ENCODE measurements at regions not wholly inside any gene's neighbourhood (a gene's known extent, or its start where the extent isn't known, plus 50 kb on each side); places are given as distances from the start of the nearest gene placed in this dataset.

DNA sequence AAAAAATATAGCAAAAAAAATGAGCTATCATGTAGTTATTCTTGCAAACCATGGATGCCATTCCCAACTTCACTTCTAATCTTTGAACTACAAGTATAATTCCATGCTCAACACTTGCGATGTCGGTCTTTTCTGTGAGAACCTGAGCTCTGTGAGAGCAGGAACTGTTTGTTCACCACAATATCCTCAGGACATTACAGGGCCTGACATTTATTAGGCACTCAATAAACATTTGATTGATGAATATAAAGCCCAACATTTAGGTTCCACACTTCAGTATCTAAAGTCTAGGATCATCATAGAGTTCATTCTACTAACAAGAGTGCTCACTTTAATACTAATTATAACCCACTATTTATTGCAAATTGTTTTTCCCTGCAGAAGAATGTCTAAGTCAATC lies 211.6 kb upstream of the FAM241A start:
- no peaks in the 10 kb centered on the region for H3K36me3 Mint-ChIP-seq (ENCODE audit: low read depth)
- H3K27ac Mint-ChIP-seq, result no peak overlapping the region
- intact Hi-C loops (cut with micrococcal nuclease), result loop anchor here (10.0 kb wide), 1 partner anchor 289 kb away; no protein-coding TSS in a partner anchor
- peaks cover 2% of the 10 kb centered on the region for H3K4me1 Mint-ChIP-seq (ENCODE audit: low read depth)
- H3K4me3 Mint-ChIP-seq (ENCODE audit: low read depth), result no peak overlapping the region
- no peak for DNase-seq (ENCODE audit: low spot score)
- H3K27me3 Mint-ChIP-seq (ENCODE audit: low read depth), result peaks cover 5% of the 10 kb centered on the region
- no peaks in the 10 kb centered on the region for H3K9me3 Mint-ChIP-seq

DNA sequence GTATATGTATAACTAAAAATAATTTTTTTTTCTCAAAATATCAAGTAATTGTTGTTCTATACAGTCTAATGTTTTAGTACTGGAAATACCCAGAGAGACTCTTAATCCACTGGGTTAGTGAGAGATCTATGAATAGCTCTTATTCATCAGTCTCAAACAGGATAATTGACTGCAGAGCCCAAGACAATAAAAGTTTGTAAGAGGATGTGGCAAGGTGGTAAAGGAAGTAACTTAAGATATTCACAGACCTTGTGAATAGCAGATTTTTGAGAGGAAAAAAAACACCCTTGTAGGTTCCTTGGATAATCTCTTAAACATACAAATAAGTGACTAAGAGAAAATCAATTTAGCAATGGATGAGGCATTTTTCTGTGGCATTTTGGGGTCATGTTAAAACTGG lies 210.9 kb upstream of the FAM241A start:
- no peak for DNase-seq (ENCODE audit: low spot score)
- Mint-ChIP-seq H3K27ac (no peak overlapping the region), H3K4me1 (ENCODE audit: low read depth) (peaks cover 2% of the 10 kb centered on the region), H3K4me3 (ENCODE audit: low read depth) (no peak overlapping the region), H3K27me3 (ENCODE audit: low read depth) (peaks cover 5% of the 10 kb centered on the region), H3K36me3 (ENCODE audit: low read depth) (no peaks in the 10 kb centered on the region), H3K9me3 (no peaks in the 10 kb centered on the region)
- intact Hi-C loops (cut with micrococcal nuclease), result loop anchor here (10.0 kb wide), 1 partner anchor 290 kb away; no protein-coding TSS in a partner anchor

DNA sequence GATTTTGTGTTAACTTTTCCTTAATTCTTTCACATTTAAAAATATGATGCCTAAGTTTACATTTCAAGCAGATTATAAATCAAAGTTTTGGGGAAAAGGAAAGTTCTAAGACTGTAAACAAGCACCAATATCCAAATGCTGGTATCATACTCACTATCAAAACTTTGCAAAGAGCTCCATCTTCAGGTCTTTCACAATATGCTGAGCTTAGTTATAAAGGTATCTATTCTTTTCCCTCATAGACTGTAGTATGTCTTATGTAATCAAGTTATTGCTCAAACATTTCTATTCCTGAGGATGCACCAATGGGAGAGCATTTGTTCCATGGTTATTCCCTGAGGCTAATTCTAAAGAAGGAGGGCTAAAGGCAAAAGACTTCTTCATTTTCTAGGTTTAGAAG lies 207.9 kb upstream of the FAM241A start:
- H3K4me3 Mint-ChIP-seq (ENCODE audit: low read depth), result no peak overlapping the region
- DNase-seq (ENCODE audit: low spot score), result no peak
- intact Hi-C loops (cut with micrococcal nuclease), result loop anchor here (10.0 kb wide), 1 partner anchor 293 kb away; no protein-coding TSS in a partner anchor
- H3K9me3 Mint-ChIP-seq, result no peaks in the 10 kb centered on the region
- no peaks in the 10 kb centered on the region for H3K4me1 Mint-ChIP-seq (ENCODE audit: low read depth)
- no peaks in the 10 kb centered on the region for H3K27me3 Mint-ChIP-seq (ENCODE audit: low read depth)
- H3K36me3 Mint-ChIP-seq (ENCODE audit: low read depth), result no peaks in the 10 kb centered on the region
- no peak overlapping the region for H3K27ac Mint-ChIP-seq

DNA sequence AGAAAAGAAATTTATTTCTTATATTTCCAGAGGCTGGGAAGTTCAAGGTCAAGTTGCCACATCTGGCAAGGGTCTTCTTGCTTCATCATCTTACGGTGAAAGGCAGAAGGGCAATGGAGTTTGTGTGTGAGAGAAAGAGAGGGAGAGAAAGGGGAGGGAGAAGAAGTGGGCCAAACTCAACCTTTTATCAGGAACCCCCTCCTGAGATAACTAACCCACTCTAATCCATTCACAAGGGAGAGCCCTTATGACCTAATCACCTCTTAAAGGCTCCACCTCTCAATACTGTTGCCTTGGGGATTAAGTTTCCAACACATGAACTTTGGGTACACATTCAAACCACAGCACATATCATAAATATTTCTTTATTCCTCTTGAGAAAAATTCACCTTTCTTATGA lies 203.3 kb upstream of the FAM241A start:
- intact Hi-C loops (cut with micrococcal nuclease), result no loop called here
- H3K27ac Mint-ChIP-seq, result no peak overlapping the region
- no peaks in the 10 kb centered on the region for H3K36me3 Mint-ChIP-seq (ENCODE audit: low read depth)
- no peaks in the 10 kb centered on the region for H3K9me3 Mint-ChIP-seq
- H3K4me3 Mint-ChIP-seq (ENCODE audit: low read depth), result no peak overlapping the region
- peaks cover 2% of the 10 kb centered on the region for H3K27me3 Mint-ChIP-seq (ENCODE audit: low read depth)
- no peaks in the 10 kb centered on the region for H3K4me1 Mint-ChIP-seq (ENCODE audit: low read depth)
- DNase-seq (ENCODE audit: low spot score), result no peak

DNA sequence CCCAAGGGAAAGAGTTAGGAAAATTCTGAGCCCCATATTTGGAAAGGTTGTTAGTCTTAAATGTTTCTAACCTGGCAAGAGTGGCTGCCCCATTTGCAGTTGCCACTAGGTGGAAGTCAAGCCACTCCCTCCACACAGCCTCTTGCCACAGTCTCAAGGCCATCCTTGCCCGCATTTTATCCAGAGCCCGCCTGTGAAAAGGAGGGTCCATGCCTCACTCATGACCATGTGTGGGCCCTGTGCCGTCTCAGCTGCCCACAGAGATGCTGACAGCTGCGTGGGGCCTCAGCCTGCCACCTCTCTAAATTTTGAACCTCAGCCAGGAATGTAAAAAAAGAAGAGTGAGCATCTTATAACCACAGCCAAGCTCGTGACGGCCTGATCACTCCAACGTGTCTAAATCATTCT lies 201.5 kb upstream of the FAM241A start:
- intact Hi-C loops (cut with micrococcal nuclease), result no loop called here
- Mint-ChIP-seq H3K9me3 (no peaks in the 10 kb centered on the region), H3K36me3 (ENCODE audit: low read depth) (no peaks in the 10 kb centered on the region), H3K27ac (no peak overlapping the region), H3K27me3 (ENCODE audit: low read depth) (peaks cover 2% of the 10 kb centered on the region), H3K4me1 (ENCODE audit: low read depth) (no peaks in the 10 kb centered on the region), H3K4me3 (ENCODE audit: low read depth) (no peak overlapping the region)
- no peak for DNase-seq (ENCODE audit: low spot score)

DNA sequence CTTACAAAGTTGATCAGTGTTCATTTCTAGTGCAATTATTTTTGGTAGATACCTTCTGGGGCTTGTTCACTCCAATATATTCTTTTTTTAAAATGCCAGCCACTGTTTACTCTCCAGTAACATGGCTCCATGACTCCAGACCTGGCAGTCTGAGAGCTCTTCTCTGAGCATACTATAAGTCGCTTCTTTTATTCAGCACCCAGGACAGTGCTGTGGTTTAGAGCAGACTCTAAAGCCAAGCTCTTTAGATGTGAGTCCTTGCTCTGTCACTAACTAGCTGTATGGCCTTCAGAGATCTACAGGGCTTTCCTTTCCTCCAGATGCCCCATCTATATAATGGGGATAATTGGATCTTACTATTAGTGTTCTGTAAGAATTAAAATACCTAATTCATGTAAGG lies 200.2 kb upstream of the FAM241A start:
- no peak for DNase-seq (ENCODE audit: low spot score)
- H3K27ac Mint-ChIP-seq, result no peak overlapping the region
- H3K4me1 Mint-ChIP-seq (ENCODE audit: low read depth), result no peaks in the 10 kb centered on the region
- H3K36me3 Mint-ChIP-seq (ENCODE audit: low read depth), result no peaks in the 10 kb centered on the region
- H3K27me3 Mint-ChIP-seq (ENCODE audit: low read depth), result peaks cover 2% of the 10 kb centered on the region
- H3K9me3 Mint-ChIP-seq, result no peaks in the 10 kb centered on the region
- intact Hi-C loops (cut with micrococcal nuclease), result no loop called here
- H3K4me3 Mint-ChIP-seq (ENCODE audit: low read depth), result no peak overlapping the region

DNA sequence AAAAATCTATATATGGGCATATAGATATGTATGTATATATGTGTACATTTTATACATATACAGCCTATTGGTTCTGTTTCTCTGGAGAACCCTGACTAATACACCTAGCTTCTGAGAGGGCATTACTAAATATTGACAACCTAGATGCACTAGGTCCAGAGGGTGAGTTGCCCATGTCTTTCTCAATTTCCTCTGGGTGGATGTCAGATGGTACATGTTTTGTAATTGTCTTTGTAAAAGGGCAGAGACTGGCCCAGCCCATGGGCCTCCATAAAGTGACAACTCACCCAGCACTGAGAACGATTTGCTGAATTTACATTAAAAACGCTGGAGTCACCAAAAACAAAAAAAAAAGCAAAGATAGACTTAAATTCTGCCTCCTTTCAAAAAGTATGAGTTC lies 198.5 kb upstream of the FAM241A start:
- Mint-ChIP-seq H3K4me1 (ENCODE audit: low read depth) (no peaks in the 10 kb centered on the region), H3K4me3 (ENCODE audit: low read depth) (no peak overlapping the region), H3K36me3 (ENCODE audit: low read depth) (no peaks in the 10 kb centered on the region), H3K9me3 (no peaks in the 10 kb centered on the region), H3K27me3 (ENCODE audit: low read depth) (peaks cover 2% of the 10 kb centered on the region), H3K27ac (no peak overlapping the region)
- no peak for DNase-seq (ENCODE audit: low spot score)
- intact Hi-C loops (cut with micrococcal nuclease), result no loop called here

DNA sequence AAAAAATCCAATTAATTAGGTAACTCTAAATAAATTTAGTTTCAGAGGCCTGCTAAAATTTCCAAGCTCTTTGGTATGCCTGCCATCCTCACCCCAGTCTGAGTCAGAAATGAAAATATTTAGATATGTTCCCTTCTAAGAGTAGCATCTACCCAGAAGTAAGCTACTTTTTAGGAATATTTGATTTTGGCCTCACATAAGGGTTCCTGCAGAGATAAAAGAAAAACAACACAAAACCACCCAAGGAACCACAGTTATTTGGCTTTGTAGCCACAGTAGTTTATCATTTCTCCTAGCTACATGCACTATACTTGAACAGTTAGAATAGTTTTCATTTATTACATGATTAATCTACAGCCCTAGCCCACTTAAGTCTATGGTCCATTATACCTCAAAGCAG lies 192.6 kb upstream of the FAM241A start:
- no peak overlapping the region for H3K27ac Mint-ChIP-seq
- H3K4me1 Mint-ChIP-seq (ENCODE audit: low read depth), result no peaks in the 10 kb centered on the region
- no peak for DNase-seq (ENCODE audit: low spot score)
- no peak overlapping the region for H3K4me3 Mint-ChIP-seq (ENCODE audit: low read depth)
- intact Hi-C loops (cut with micrococcal nuclease), result no loop called here
- no peaks in the 10 kb centered on the region for H3K9me3 Mint-ChIP-seq
- no peaks in the 10 kb centered on the region for H3K27me3 Mint-ChIP-seq (ENCODE audit: low read depth)
- H3K36me3 Mint-ChIP-seq (ENCODE audit: low read depth), result no peaks in the 10 kb centered on the region

DNA sequence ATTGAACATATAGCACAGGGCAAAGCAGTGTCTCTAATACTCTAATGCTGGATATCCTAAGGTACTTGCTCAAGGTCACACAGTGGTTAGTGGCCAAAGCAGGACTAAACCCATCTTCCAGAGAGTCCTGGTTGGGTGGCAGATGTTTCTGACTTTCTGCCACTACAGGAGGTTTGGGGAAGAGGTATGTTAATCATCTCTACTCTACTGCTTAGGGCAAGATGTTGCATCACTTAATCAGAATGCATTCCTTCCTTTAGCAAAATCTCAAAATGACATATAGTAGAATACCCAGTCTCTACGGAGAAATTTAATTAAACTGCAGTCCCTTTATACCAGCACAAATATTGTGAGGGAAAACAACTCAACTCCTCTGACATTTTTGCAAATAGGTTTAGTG lies 190.7 kb upstream of the FAM241A start:
- intact Hi-C loops (cut with micrococcal nuclease), result no loop called here
- Mint-ChIP-seq H3K27me3 (ENCODE audit: low read depth) (no peaks in the 10 kb centered on the region), H3K27ac (no peak overlapping the region), H3K4me1 (ENCODE audit: low read depth) (no peaks in the 10 kb centered on the region), H3K4me3 (ENCODE audit: low read depth) (no peak overlapping the region), H3K9me3 (no peaks in the 10 kb centered on the region), H3K36me3 (ENCODE audit: low read depth) (no peaks in the 10 kb centered on the region)
- no peak for DNase-seq (ENCODE audit: low spot score)

DNA sequence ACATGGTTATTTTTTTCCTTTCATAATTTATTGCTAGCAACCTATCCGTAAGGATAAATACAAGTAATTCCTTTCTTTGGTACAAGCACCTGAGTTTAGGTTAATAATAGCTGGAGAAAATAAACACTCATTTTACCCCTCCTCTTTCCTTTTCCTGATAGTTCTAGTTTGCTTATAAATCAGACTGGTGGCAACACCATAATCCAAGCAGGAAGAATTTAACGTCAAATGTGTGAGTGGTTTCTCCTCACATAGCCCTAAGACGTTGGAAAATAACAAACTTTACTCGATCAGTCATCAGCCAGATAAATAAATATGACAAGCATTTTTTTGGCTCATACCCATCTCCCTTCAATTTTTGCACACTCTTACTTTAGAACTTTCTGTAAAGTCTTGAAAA lies 190.3 kb upstream of the FAM241A start:
- Mint-ChIP-seq H3K36me3 (ENCODE audit: low read depth) (no peaks in the 10 kb centered on the region), H3K9me3 (no peaks in the 10 kb centered on the region), H3K27ac (no peak overlapping the region), H3K4me3 (ENCODE audit: low read depth) (no peak overlapping the region), H3K27me3 (ENCODE audit: low read depth) (no peaks in the 10 kb centered on the region), H3K4me1 (ENCODE audit: low read depth) (peaks cover under 1% of the 10 kb centered on the region)
- no peak for DNase-seq (ENCODE audit: low spot score)
- intact Hi-C loops (cut with micrococcal nuclease), result no loop called here

DNA sequence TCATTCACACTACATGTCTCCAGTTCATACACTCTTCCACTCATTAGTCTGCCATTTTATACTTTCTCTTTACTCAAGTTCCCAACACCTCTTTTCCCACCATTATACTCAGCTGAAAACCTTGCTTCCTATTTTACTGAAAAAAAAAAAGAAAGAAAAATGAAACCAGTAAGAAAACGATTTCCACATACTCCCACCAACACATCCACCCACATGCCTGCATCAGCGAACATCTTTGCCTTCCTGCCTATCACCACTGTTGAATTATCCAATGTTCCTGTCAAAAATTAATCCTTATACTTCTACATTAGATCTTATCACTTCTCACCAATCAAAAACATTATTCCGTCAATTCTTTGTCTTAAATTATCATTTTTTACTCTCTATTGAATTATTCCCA lies 188.1 kb upstream of the FAM241A start:
- Mint-ChIP-seq H3K27ac (no peak overlapping the region), H3K27me3 (ENCODE audit: low read depth) (no peaks in the 10 kb centered on the region), H3K36me3 (ENCODE audit: low read depth) (no peaks in the 10 kb centered on the region), H3K4me3 (ENCODE audit: low read depth) (no peak overlapping the region), H3K4me1 (ENCODE audit: low read depth) (peaks cover 1% of the 10 kb centered on the region), H3K9me3 (no peaks in the 10 kb centered on the region)
- DNase-seq (ENCODE audit: low spot score), result no peak
- intact Hi-C loops (cut with micrococcal nuclease), result no loop called here

DNA sequence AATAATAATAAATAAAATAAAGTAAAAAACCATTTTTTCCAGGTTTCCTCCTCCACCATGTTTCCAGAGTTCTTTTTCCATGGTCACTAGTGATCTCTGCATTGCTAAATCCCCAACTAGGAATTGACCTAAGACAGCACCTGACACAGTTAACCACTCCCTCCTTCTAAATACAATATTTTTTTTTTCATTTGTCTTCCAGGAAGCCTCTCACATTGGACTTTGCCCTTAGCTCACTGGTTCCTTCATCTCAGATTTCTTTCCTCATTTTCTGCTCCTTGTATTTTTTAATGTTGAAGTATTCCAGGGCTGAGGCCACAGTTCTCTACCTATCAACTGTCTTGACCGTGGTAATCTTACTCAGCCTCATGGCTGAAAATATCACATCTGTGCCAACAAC lies 187.3 kb upstream of the FAM241A start:
- intact Hi-C loops (cut with micrococcal nuclease), result no loop called here
- DNase-seq (ENCODE audit: low spot score), result no peak
- Mint-ChIP-seq H3K9me3 (no peaks in the 10 kb centered on the region), H3K4me3 (ENCODE audit: low read depth) (no peak overlapping the region), H3K36me3 (ENCODE audit: low read depth) (no peaks in the 10 kb centered on the region), H3K27ac (no peak overlapping the region), H3K4me1 (ENCODE audit: low read depth) (peaks cover 1% of the 10 kb centered on the region), H3K27me3 (ENCODE audit: low read depth) (no peaks in the 10 kb centered on the region)

DNA sequence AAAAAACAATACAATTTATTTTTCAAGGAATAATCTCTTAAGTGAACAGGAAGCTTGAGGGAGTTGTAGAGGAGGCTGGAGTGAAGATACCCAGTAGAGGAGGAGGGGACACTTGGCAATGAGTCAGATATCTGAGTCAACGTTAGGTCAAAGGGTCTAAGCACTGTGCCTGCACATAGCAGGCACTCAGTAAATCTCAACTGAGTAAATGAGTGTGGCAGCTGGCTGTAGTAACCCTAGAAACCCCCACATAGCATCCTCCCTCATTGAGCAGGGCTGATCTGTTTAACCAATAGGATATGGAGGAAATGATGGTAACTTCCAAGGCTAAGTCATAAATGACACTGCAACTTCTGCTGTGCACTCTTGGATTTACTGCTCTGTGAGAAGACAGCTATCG lies 186.0 kb upstream of the FAM241A start:
- Mint-ChIP-seq H3K9me3 (no peaks in the 10 kb centered on the region), H3K36me3 (ENCODE audit: low read depth) (no peaks in the 10 kb centered on the region), H3K27ac (no peak overlapping the region), H3K27me3 (ENCODE audit: low read depth) (no peaks in the 10 kb centered on the region), H3K4me3 (ENCODE audit: low read depth) (no peak overlapping the region), H3K4me1 (ENCODE audit: low read depth) (peaks cover 1% of the 10 kb centered on the region)
- no peak for DNase-seq (ENCODE audit: low spot score)
- intact Hi-C loops (cut with micrococcal nuclease), result no loop called here

DNA sequence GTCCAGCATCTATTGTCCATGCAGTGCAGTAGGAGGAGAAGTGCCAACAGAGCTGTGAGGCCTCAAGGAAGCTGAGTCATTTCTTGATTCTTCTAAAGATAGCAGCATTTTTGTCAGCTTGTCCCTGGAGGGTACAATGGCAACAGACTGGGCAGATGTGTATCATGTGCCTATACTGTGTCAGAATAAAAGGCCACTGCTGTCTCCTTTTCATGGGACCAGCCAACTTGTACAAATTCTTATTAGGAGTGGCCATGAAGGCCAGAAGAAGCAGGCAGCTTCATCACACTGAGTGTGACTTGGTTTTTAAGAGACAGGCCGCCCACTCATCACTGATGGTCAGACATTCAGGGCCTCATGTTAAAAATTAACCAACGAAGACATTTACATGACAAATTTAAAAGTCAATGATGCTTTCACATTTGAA lies 185.0 kb upstream of the FAM241A start:
- intact Hi-C loops (cut with micrococcal nuclease), result no loop called here
- Mint-ChIP-seq H3K27me3 (ENCODE audit: low read depth) (no peaks in the 10 kb centered on the region), H3K27ac (no peak overlapping the region), H3K9me3 (no peaks in the 10 kb centered on the region), H3K36me3 (ENCODE audit: low read depth) (no peaks in the 10 kb centered on the region), H3K4me1 (ENCODE audit: low read depth) (peaks cover 1% of the 10 kb centered on the region), H3K4me3 (ENCODE audit: low read depth) (no peak overlapping the region)
- DNase-seq (ENCODE audit: low spot score), result no peak

All from activated T-helper 2 cell treated with anti-CD3 and anti-CD28 coated beads, Interferon-gamma antibody, Interleukin-2, Interleukin-4, amounts not matched to agents 10 μg/mL and 5 μg/mL and 100 μg/mL, durations not matched to agents 14 hours and 24 hours and 36 hours (primary cell).